HepG2 (cell line): ENCODE measurements at regions not wholly inside any gene's neighbourhood (a gene's known extent, or its start where the extent isn't known, plus 50 kb on each side); places are given as distances from the start of the nearest gene placed in this dataset.

Experiments
- AHR ChIP-seq: IDR thresholded peaks from 2 replicates; pipeline ENCODE4 v1.6.1; 2018; ENCODE audit warnings: missing genetic modification reagents, missing compliant biosample characterization
- AKAP8 ChIP-seq: sonication (generic); formaldehyde crosslinking; IDR thresholded peaks from 2 replicates; pipeline ENCODE4 v1.5.1; 2020; ENCODE audit warnings: mild to moderate bottlenecking, missing genetic modification reagents
- CSRNP1 ChIP-seq: sonication (generic); formaldehyde crosslinking; IDR thresholded peaks from 2 replicates; pipeline ENCODE4 v1.8.1; 2023; ENCODE audit warnings: mild to moderate bottlenecking, missing genetic modification reagents
- FOXO4 ChIP-seq: sonication (generic); formaldehyde crosslinking; conservative IDR thresholded peaks from 2 replicates; pipeline ENCODE4 v1.8.1; 2023; ENCODE audit warnings: missing genetic modification reagents
- HOXA3 ChIP-seq: sonication (generic); formaldehyde crosslinking; IDR thresholded peaks from 2 replicates; pipeline ENCODE4 v1.5.0; 2020; ENCODE audit warnings: missing genetic modification reagents
- MXD3 ChIP-seq: IDR thresholded peaks from 2 replicates; pipeline ENCODE4 v1.6.1; 2016; ENCODE audit warnings: mild to moderate bottlenecking, missing biosample characterization, missing genetic modification reagents
- RFX5 ChIP-seq: IDR thresholded peaks from 2 replicates; pipeline ENCODE4 v1.6.1; 2011; ENCODE audit warnings: low read depth, low read length, improper control_type of control experiment
- TOE1 ChIP-seq: sonication (generic); formaldehyde crosslinking; IDR thresholded peaks from 2 replicates; pipeline ENCODE4 v1.4.0; 2020; ENCODE audit warnings: mild to moderate bottlenecking, missing genetic modification reagents
- ZFP37 ChIP-seq: sonication (generic); formaldehyde crosslinking; IDR thresholded peaks from 2 replicates; pipeline ENCODE4 v1.4.0; 2020; ENCODE audit warnings: missing genetic modification reagents, borderline replicate concordance
- ZGPAT ChIP-seq: IDR thresholded peaks from 2 replicates; pipeline ENCODE4 v1.6.1; 2016; ENCODE audit warnings: mild to moderate bottlenecking
- ZNF337 ChIP-seq: sonication (generic); formaldehyde crosslinking; IDR thresholded peaks from 2 replicates; pipeline ENCODE4 v1.5.1; 2020; ENCODE audit warnings: missing genetic modification reagents, low read depth, mild to moderate bottlenecking, borderline replicate concordance
- ZNF646 ChIP-seq: sonication (generic); formaldehyde crosslinking; IDR thresholded peaks from 2 replicates; pipeline ENCODE4 v1.9.0; 2021; ENCODE audit warnings: mild to moderate bottlenecking, missing genetic modification reagents
- ZSCAN20 ChIP-seq: sonication (generic); formaldehyde crosslinking; IDR thresholded peaks from 2 replicates; pipeline ENCODE4 v1.4.0; 2020; ENCODE audit warnings: missing genetic modification reagents, mild to moderate bottlenecking, borderline replicate concordance
- TF ChIP-seq, protein P1 (sequence below): IDR thresholded peaks from 2 replicates; pipeline ENCODE4 v1.6.1; 2012; ENCODE audit warnings: inconsistent platforms
- TF ChIP-seq, protein P2 (sequence below): sonication (generic); formaldehyde crosslinking; IDR thresholded peaks from 2 replicates; pipeline ENCODE4 v1.4.0; 2020; ENCODE audit warnings: missing genetic modification reagents, borderline replicate concordance

DNA sequence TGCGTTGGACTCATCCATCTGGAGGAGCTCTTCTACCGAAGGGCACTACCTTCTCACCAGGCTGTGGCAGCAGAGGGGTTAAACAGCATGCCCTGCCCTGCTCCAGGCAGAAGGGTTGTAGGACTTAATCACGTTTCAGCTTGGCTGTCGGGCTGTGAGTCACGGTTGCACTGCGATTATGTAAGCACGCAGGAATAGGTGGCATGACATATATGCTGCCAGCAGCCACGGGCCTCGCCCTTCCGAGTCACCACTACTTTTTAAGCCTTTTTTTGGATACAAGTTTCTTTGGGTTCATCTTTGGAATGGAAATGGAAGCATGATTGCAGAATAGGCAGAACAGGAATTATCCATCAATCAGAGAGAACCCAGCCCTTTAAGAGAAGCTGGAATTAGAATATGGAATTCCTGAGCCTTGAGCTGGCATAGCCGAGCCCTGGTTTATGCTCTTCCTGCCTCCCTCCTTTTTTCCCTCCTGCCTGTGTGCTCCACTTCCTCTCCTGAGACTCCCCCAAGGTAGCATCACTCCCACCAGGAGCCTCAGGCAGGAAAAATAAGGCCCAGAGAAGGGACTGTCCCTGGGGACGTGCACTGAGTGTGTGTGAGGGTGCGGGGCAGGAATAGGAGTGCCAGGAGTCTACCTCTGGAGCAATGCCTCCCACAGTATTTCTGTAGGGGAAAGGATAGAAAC, 86.8 kb downstream of the SEMA4F start (continued):
- TF ChIP-seq AKAP8 (CRISPR knock-in tag) (peak; percentile 58; the same call in 1 of the 2 replicates), ZSCAN20 (no peak), ZGPAT (CRISPR knock-in tag) (peak; percentile 37; the same call in 1 of the 2 replicates), ZNF337 (peak; percentile 51; the same call in 1 of the 2 replicates), CSRNP1 (CRISPR knock-in tag) (no peak), HOXA3 (CRISPR knock-in tag) (peak; percentile 68; the same call in 1 of the 2 replicates), MXD3 (CRISPR knock-in tag) (no peak), ZFP37 (CRISPR knock-in tag) (no peak), TOE1 (CRISPR knock-in tag) (no peak), RFX5 (no peak), AHR (CRISPR knock-in tag) (no peak), FOXO4 (CRISPR knock-in tag) (no peak), ZNF646 (no peak)
- TF ChIP-seq, protein P1, sequence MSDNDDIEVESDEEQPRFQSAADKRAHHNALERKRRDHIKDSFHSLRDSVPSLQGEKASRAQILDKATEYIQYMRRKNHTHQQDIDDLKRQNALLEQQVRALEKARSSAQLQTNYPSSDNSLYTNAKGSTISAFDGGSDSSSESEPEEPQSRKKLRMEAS, result peak; percentile 63
- TF ChIP-seq, protein P2, sequence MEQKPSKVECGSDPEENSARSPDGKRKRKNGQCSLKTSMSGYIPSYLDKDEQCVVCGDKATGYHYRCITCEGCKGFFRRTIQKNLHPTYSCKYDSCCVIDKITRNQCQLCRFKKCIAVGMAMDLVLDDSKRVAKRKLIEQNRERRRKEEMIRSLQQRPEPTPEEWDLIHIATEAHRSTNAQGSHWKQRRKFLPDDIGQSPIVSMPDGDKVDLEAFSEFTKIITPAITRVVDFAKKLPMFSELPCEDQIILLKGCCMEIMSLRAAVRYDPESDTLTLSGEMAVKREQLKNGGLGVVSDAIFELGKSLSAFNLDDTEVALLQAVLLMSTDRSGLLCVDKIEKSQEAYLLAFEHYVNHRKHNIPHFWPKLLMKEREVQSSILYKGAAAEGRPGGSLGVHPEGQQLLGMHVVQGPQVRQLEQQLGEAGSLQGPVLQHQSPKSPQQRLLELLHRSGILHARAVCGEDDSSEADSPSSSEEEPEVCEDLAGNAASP (CRISPR knock-in tag), result no peak
